Stimulated activated naive CD4-positive, alpha-beta T cell treated with Interleukin-2 at 50 U/mL for 16 hours (primary cell): ENCODE measurements at regions not wholly inside any gene's neighbourhood (a gene's known extent, or its start where the extent isn't known, plus 50 kb on each side); places are given as distances from the start of the nearest gene placed in this dataset.
"Not testable (repeated sequence)": the region's sequence is repeated elsewhere in the genome, so short reads cannot be mapped to it uniquely, and the experiment has no call there.

ENCODE experiments used
- DNase-seq: peaks from one replicate; lab custom pipeline; 2025; lab: John Stamatoyannopoulos, UW

DNA sequence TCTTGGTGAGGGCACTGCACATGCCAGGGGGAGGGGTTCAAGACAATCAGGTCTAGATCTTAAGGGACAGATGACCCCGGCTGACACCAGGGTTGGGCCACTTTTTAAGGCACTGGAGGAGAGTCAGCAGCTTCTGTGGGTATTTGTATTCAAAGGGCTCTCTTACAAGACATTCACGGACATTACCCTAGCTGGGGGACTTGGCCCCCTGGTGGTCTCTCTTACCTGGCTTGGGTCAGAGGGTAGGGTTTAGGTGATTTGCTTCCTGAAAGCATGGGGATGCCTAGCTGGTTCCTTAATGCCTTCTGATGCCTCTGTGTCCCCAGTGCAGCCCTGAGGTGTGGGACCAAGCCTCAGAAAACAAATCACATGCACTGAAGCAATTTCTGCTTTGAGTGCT lies 354.7 kb downstream of the CDC5L start:
- DNase-seq: no peak

DNA sequence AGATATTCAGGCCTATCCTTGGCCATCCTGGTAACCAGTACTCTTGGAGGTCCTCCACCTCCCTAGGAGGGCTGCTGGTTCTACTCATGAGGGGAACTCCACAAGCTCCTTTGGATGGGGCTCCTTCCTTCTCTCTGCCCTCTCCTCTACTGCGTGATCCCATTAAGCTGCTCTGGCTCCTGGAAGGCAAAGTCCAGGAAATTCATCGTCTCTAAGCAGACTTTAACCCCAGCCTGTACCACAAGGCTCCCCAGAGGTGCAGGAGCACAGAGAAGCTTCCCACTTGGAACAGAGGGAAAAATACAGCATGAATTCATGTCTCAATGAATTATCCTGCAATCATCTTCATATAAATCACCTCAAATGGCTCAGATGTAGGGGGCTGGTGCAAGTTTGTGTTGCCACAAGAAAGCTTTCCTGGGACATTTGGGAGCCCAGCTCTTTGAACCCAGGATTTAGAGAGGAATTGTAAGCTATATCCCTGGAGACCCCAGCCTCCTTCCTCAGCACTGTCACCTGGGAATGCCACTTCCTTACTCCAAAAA lies 355.4 kb downstream of the CDC5L start:
- no peak for DNase-seq

DNA sequence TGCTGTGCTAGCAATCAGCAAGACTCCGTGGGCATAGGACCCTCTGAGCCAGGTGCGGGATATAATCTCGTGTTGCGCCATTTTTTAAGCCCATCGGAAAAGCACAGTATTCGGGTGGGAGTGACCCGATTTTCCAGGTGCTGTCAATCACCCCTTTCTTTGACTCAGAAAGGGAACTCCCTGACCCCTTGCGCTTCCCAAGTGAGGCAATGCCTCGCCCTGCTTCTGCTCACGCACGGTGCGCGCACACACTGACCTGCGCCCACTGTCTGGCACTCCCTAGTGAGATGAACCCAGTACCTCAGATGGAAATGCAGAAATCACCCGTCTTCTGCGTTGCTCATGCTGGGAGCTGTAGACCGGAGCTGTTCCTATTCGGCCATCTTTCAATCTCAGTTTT lies 372.6 kb downstream of the CDC5L start:
- not testable (repeated sequence) for DNase-seq

DNA sequence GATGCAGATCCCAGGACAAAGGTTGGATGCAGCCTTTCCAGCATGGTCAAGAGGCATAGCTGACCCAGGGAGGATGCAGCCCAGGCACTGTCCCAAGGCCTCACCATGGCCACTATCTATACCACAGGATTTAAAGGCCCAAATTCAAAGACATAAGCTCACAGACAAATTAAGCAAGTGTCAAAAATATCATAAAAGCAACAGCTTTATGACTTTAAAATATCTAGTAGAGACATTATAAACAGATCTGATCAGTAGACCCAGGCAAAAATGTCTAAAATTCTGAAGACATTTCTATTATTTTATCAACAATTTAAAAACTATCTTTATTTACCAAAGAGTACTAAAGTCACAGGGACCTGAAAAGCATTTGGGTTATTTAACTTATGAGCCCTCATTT lies 373.5 kb downstream of the CDC5L start:
- no peak for DNase-seq

DNA sequence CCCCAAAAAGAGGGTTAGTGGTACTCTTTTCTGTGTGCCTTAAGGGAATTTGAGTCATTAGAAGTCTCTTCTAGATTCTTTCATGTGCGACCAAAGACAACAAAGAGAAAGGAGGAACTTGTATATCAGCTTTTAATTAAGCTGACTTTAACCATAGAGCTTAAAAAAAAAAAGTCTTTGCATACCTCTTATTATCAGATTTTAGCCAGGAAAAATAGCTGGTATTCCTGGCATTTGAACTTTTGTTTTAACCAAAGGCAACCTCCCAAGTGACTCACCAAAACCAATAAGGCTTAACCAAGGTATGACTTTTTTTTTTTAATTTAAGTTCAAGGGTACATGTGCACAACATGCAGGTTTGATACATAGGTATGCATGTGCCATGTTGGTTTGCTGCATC lies 375.0 kb downstream of the CDC5L start:
- no peak for DNase-seq

DNA sequence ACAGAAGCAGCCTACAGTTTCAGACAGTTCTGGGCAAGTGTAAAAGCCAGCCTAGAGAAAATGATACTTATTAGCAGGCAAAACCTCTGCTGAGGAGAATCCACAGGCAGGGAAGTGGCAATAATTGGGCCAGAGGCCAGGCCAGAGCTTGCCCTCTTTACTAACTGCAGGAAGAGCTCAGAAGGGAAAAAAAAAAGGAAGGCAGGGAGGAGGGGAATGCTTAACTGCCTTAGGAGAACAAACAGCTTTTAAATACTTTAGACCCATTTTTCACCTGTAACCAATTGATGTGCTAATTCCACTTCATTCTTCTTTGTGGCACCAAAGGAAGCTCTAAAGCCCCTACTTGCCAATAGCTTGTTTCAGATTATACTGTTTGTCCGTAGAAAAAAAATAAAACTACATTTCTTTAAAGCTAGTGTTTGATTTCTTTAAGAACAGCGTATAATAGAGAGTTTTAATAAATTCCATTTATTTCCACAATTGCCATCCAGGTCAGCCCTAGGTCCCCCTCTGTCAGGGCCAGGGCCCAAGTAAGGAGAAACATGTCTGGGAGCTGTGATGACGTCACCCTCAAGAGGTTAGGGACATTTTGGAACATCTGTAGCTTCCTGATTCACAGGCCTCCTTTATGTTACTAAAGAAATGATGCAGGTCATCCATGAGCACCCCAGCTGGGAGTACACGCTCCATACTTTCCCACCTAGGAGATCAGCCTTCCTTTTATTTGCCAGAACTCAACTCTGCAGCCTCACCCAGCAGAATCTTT lies 384.3 kb downstream of the CDC5L start:
- no peak for DNase-seq

DNA sequence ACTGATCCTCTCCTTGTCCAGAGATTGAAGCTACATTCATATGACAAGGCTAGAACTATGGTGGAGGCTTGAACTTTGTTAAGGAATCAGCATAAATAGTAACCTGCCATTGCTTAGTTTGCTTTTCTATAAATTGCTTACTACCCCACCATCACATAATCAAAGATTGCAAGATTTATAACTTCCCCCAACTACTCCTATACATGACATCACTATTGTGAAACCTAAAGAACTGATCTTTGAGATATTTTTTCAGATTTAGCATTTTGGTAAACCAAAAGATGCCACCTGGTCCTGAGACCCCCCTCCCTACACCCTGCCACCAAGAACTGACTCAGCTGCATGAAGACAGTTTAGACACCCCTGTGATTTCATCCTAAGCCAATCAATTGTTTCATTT lies 385.3 kb downstream of the CDC5L start:
- no peak for DNase-seq

DNA sequence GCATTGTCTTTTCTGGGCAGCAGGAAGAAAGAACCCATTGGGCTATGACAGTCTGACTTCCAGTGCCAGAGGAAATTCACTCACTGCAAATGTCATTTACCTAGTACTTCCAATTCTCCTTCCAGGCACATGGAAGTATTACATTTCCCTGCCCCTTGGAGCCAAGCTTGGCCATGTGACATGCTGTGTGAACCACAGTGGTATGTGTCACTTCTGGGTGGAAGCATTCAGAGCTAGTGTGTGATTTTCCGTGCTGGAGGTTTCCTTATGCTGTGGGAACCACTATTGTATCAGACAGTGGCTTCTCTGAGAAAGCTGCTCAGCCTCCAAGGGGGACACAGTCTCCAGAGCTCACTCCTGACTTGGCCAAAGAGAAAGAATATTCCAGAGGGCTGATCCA lies 387.6 kb downstream of the CDC5L start:
- DNase-seq: no peak

DNA sequence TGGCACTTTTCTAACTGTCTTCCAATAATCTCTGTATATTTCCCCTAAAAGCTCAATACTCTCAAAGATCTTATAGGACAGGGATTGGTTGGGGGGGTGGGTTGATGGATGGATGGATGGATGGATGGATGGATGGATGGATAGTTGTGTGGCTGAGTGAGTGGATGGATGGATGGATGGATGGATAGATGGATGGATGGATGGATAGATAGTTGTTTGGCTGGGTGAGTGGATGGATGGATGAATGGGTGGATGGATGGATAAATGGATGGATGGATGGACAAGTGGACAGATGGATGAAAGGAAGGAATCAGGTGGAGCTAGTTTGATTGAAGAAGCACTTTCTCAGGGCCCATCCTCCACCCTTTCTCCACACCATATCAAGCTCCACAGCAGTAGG lies 388.8 kb downstream of the CDC5L start:
- DNase-seq: no peak

DNA sequence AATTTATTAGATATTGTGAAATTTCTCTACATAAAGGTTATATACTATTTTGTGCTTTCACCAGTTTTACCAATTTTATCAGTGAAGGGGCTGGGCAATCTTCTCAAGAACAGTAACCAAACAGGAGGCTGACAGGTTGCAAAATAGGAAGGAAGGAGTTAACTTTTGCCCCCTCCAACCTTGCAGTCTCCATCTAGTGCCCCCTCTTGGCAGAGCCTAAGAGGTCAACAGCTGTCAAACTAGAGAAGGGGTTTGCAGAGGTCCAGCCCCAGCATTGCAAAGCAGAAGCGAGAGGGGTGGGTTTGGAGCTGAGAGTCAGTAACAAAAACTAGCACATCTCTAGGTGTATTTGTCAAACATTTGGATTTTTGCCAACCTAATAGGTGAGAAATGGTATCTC lies 391.0 kb downstream of the CDC5L start:
- no peak for DNase-seq
